Astrocyte (in vitro differentiated cells and primary cell): ENCODE measurements at regions not wholly inside any gene's neighbourhood (a gene's known extent, or its start where the extent isn't known, plus 50 kb on each side); places are given as distances from the start of the nearest gene placed in this dataset.
A peak's percentile ranks its signal among the peaks of the same experiment; 100 is the strongest.

ENCODE experiments used
- DNase-seq: peaks from one replicate; pipeline ENCODE4 v3.0.0-alpha.2; 2010; ENCODE audit warnings: low read depth
- FAIRE-seq: peaks from 2 replicates; lab custom pipeline; 2011; peaks lifted over from hg19 to GRCh38; lab: Jason Lieb, UNC
- H2AFZ ChIP-seq: 2 replicates; pipeline ENCODE4 v1.6.0; 2012; ENCODE audit warnings: low read depth, low read length, inconsistent platforms
- H3K27ac ChIP-seq: 2 replicates; pipeline ENCODE4 v1.5.1; 2011; ENCODE audit warnings: low read depth, low read length, inconsistent platforms
- H3K27me3 ChIP-seq: 2 replicates; pipeline ENCODE4 v1.6.0; 2011; ENCODE audit warnings: low read length, inconsistent platforms; ENCODE audit not compliant: insufficient read depth
- H3K36me3 ChIP-seq: 2 replicates; pipeline ENCODE4 v1.5.1; 2011; ENCODE audit warnings: low read length, inconsistent platforms; ENCODE audit not compliant: insufficient read depth
- H3K4me1 ChIP-seq: 2 replicates; pipeline ENCODE4 v1.5.1; 2011; ENCODE audit warnings: low read length, inconsistent platforms; ENCODE audit not compliant: insufficient read depth
- H3K4me2 ChIP-seq: 2 replicates; pipeline ENCODE4 v1.6.0; 2012; ENCODE audit warnings: low read length, inconsistent platforms
- H3K4me3 ChIP-seq: 2 replicates; pipeline ENCODE4 v1.5.1; 2011; ENCODE audit warnings: low read depth, mild to moderate bottlenecking, low read length, inconsistent platforms; ENCODE audit not compliant: insufficient read depth
- H3K79me2 ChIP-seq: 2 replicates; pipeline ENCODE4 v1.6.0; 2012; ENCODE audit warnings: mild to moderate bottlenecking, low read length, inconsistent platforms; ENCODE audit not compliant: insufficient read depth
- H3K9ac ChIP-seq: 2 replicates; pipeline ENCODE4 v1.6.0; 2012; ENCODE audit warnings: mild to moderate bottlenecking, low read length, inconsistent platforms
- H3K9me3 ChIP-seq: 2 replicates; pipeline ENCODE4 v1.5.1; 2012; ENCODE audit warnings: low read depth, mild to moderate bottlenecking, low read length, inconsistent platforms; ENCODE audit not compliant: insufficient read depth
- H4K20me1 ChIP-seq: 2 replicates; pipeline ENCODE4 v1.6.0; 2012; ENCODE audit warnings: low read length, inconsistent platforms; ENCODE audit not compliant: insufficient read depth
- H3K27ac Mint-ChIP-seq: one replicate; pipeline ENCODE4 v1.8.0; 2021; ENCODE audit warnings: mild to moderate bottlenecking, mixed read lengths; ENCODE audit not compliant: unreplicated experiment
- H3K27me3 Mint-ChIP-seq: one replicate; pipeline ENCODE4 v1.8.0; 2021; ENCODE audit warnings: low read depth, mixed read lengths; ENCODE audit not compliant: unreplicated experiment
- H3K36me3 Mint-ChIP-seq: one replicate; pipeline ENCODE4 v1.8.0; 2021; ENCODE audit warnings: low read depth, mixed read lengths; ENCODE audit not compliant: unreplicated experiment
- H3K4me1 Mint-ChIP-seq: one replicate; pipeline ENCODE4 v1.8.0; 2021; ENCODE audit warnings: low read depth, mixed read lengths; ENCODE audit not compliant: unreplicated experiment
- H3K4me3 Mint-ChIP-seq: one replicate; pipeline ENCODE4 v1.8.0; 2021; ENCODE audit warnings: mild to moderate bottlenecking, moderate library complexity, mixed read lengths; ENCODE audit not compliant: unreplicated experiment
- H3K9me3 Mint-ChIP-seq: one replicate; pipeline ENCODE4 v1.8.0; 2021; ENCODE audit warnings: mild to moderate bottlenecking, mixed read lengths; ENCODE audit not compliant: unreplicated experiment
- CTCF ChIP-seq: IDR thresholded peaks from 2 replicates; pipeline ENCODE4 v1.5.1; 2011; ENCODE audit warnings: low read depth, mild to moderate bottlenecking, inconsistent platforms, low read length, moderate library complexity; ENCODE audit not compliant: insufficient read depth
- EZH2 ChIP-seq: IDR thresholded peaks from 2 replicates; pipeline ENCODE4 v1.6.1; 2012; ENCODE audit warnings: mild to moderate bottlenecking, low read length, inconsistent platforms; ENCODE audit not compliant: insufficient read depth

- H3K27ac Mint-ChIP-seq: peak overlapping the region; percentile 7
- TF ChIP-seq CTCF: no peak
- TF ChIP-seq EZH2: no peak
- H2AFZ ChIP-seq: no peak overlapping the region
- no peak overlapping the region for H3K4me2 ChIP-seq
- H3K4me1 ChIP-seq: no peaks in the 10 kb centered on the region
- no peak overlapping the region for H3K27ac ChIP-seq
- no peaks in the 10 kb centered on the region for H3K79me2 ChIP-seq
- H3K4me3 ChIP-seq: no peak overlapping the region
- no peak for DNase-seq
- no peaks in the 10 kb centered on the region for H3K9me3 ChIP-seq
- no peaks in the 10 kb centered on the region for H3K36me3 ChIP-seq
- peaks cover 8% of the 10 kb centered on the region for H3K27me3 ChIP-seq
- H3K9ac ChIP-seq: no peak overlapping the region
- peaks cover 21% of the 10 kb centered on the region for H3K27me3 Mint-ChIP-seq
- no peaks in the 10 kb centered on the region for H4K20me1 ChIP-seq
- H3K4me3 Mint-ChIP-seq: no peak overlapping the region
- no peak for FAIRE-seq
- peaks cover 2% of the 10 kb centered on the region for H3K9me3 Mint-ChIP-seq
- H3K4me1 Mint-ChIP-seq: peaks cover 13% of the 10 kb centered on the region
- H3K36me3 Mint-ChIP-seq: no peaks in the 10 kb centered on the region
Measured at GRCh38 chr1:229114315-229114714, 156.6 kb upstream of the RAB4A start.

- H3K36me3 ChIP-seq: no peaks in the 10 kb centered on the region
- H3K36me3 Mint-ChIP-seq: no peaks in the 10 kb centered on the region
- DNase-seq (no peak), FAIRE-seq (no peak)
- no peak overlapping the region for H3K4me3 Mint-ChIP-seq
- peaks cover 13% of the 10 kb centered on the region for H3K4me1 Mint-ChIP-seq
- peaks cover 5% of the 10 kb centered on the region for H3K27me3 ChIP-seq
- H4K20me1 ChIP-seq: no peaks in the 10 kb centered on the region
- peaks cover 6% of the 10 kb centered on the region for H3K9me3 Mint-ChIP-seq
- H3K27ac Mint-ChIP-seq: peak overlapping the region; percentile 7
- no peak overlapping the region for H2AFZ ChIP-seq
- no peaks in the 10 kb centered on the region for H3K4me1 ChIP-seq
- no peak overlapping the region for H3K4me2 ChIP-seq
- H3K27ac ChIP-seq: no peak overlapping the region
- TF ChIP-seq CTCF (no peak), EZH2 (no peak)
- peaks cover 22% of the 10 kb centered on the region for H3K27me3 Mint-ChIP-seq
- no peak overlapping the region for H3K4me3 ChIP-seq
- no peaks in the 10 kb centered on the region for H3K79me2 ChIP-seq
- H3K9ac ChIP-seq: no peak overlapping the region
- H3K9me3 ChIP-seq: no peaks in the 10 kb centered on the region
Measured at GRCh38 chr1:229114850-229115365, 156.0 kb upstream of the RAB4A start.

- H3K9me3 Mint-ChIP-seq: peaks cover 6% of the 10 kb centered on the region
- Histone ChIP-seq H4K20me1 (no peaks in the 10 kb centered on the region), H3K9me3 (no peaks in the 10 kb centered on the region), H3K36me3 (no peaks in the 10 kb centered on the region), H3K27ac (no peak overlapping the region), H3K4me2 (no peak overlapping the region), H3K4me1 (no peaks in the 10 kb centered on the region), H3K4me3 (no peak overlapping the region), H2AFZ (no peak overlapping the region), H3K9ac (no peak overlapping the region), H3K27me3 (no peaks in the 10 kb centered on the region), H3K79me2 (no peaks in the 10 kb centered on the region)
- peaks cover 24% of the 10 kb centered on the region for H3K27me3 Mint-ChIP-seq
- H3K36me3 Mint-ChIP-seq: no peaks in the 10 kb centered on the region
- H3K4me1 Mint-ChIP-seq: peaks cover 13% of the 10 kb centered on the region
- no peak for DNase-seq
- no peak overlapping the region for H3K4me3 Mint-ChIP-seq
- no peak for FAIRE-seq
- TF ChIP-seq EZH2 (no peak), CTCF (no peak)
- no peak overlapping the region for H3K27ac Mint-ChIP-seq
Measured at GRCh38 chr1:229116114-229116513, 154.8 kb upstream of the RAB4A start.
